Germinal center (tissue), 1 donor: ENCODE measurements at regions not wholly inside any gene's neighbourhood (a gene's known extent, or its start where the extent isn't known, plus 50 kb on each side); places are given as distances from the start of the nearest gene placed in this dataset.

ENCODE experiments used
- DNase-seq: peaks from one replicate; pipeline ENCODE4 v3.0.0; 2012; ENCODE audit warnings: mixed read lengths, low spot score

DNA sequence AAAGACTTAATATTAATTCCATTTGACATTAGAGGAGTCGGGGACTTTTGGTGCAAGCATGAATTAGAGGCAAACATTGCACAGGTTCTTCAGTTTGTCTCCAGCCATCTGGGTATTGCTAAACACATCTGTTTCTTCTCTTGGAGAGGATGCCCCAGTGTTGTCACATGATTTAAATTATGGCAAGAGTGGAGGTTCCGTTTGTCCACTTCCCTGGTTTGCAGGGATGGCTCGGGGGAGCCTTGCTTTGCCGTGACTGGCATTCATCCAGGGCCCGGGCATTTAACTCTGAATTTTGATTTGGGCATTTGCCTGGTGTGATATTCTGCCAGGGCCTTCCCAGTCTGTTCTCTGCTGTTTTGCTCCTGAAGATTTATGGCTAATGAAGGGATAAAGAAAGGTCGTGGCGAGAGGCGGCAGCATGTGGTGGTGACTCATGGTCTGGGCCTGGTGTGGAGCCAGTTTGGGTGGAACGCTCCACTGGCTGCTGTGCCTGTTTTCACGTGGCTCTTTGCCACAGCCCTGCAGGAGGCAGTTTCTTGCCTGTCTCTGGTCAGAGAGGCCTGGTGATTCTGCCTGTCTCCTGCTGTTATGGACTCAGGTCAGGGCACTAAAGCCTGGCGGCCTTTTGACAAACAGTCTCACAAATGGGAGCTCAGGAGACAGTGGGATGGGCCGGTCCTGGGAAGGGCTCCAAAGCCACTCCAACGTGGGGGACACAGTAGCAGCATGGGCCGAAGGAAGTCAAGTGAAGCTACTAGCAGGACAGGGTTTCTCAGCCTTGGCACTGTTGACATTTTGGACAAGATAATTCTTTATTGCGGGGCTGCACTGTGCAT lies 99.4 kb upstream of the PGRMC2 start:
- DNase-seq: no peak

DNA sequence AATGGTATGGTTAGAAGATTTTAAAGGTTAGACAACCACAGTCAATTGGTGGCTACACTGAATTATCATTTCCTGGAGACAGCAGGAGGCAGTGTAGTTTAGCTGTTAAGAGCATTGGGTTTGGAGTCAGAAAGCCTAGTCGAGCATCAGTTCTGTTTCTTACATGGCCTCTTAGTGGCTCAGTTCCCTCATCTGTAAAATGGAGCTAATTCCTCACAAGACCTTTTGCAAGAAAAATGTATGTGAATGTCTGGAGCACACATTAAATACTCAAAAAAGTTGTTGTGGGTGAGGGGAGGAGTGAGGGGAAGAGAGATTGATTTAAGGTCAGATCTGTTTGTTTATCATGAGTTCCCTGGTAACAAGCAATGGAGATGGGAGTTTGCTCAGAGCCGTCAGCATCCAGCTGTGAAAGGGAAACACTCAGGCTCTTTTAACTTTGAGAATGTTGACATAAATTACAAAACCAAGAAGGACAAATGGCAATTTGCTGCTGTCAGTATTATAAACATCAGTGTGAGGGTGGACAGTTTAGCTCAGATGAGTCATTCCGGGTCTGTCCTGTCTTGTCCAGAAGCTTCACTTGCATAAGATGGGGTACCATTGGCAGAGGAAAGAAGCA lies 98.2 kb upstream of the PGRMC2 start:
- no peak for DNase-seq

- no peak for DNase-seq
Observed at GRCh38 chr4:128384765-128385598, 97.4 kb upstream of the PGRMC2 start.

GRCh38 chr4:128384091-128384520 lies 96.5 kb upstream of the PGRMC2 start:
- DNase-seq: no peak

DNA sequence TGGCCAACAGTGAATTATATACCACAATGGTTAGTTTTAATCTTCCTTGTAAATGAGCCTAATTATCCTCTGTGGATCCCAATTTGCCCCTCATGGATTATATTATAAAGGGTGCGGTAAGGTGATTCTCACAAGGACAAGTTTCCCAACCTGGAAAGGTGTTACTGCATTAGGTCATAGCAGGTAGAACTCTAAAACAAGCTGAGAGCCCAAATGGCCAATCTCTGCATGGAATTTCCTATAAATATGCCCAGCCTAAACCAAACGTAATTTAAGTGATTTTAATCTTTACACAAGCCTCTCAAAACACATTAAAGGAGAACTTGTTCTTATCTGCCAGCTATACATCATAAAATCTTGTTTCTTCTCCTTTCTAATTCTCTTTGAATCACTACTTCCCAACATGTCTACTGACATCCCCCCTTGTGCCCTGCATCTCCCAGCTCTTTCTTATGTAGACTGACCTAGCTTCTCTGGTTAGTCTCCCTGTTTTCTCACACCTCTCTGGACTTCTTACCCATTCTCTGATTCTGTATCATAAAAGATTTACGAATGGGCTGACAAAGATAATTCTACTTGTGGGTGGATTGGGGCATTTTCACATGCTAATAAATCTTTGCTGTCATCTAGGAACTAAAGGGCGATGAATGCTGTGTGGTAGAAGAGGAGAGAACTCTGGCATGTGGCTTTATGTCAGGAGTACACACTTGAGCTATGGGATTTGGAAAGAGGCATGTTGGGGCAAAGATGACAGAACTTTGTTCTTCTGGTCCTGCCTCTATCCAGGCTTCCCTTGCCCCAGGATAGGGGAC lies 94.3 kb upstream of the PGRMC2 start:
- DNase-seq: no peak

GRCh38 chr4:128380306-128380705 lies 92.7 kb upstream of the PGRMC2 start:
- DNase-seq: no peak

DNA sequence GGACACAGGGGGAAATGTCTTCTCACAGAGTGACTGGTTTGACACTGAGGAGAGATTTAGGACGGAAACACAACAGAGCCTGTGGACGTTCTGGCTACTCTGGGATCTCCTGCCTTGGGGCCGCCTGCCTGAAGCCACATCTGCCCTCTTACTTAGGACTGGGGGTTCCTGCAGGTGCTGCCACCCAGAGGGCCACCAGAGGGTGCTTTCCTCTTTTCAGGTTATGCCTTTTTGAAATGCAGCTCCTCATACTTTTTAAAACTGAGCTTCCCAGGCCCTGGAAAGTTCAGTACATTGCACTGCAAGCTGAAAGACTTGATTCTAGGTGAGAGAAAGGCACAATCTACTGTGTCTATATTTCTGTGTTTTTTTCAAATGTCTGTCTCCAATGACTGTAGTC lies 92.2 kb upstream of the PGRMC2 start:
- peak; percentile 16 for DNase-seq

GRCh38 chr4:128378668-128379067 lies 91.1 kb upstream of the PGRMC2 start:
- DNase-seq: no peak

- no peak for DNase-seq
Observed at GRCh38 chr4:128376958-128377357, 89.3 kb upstream of the PGRMC2 start.

DNA sequence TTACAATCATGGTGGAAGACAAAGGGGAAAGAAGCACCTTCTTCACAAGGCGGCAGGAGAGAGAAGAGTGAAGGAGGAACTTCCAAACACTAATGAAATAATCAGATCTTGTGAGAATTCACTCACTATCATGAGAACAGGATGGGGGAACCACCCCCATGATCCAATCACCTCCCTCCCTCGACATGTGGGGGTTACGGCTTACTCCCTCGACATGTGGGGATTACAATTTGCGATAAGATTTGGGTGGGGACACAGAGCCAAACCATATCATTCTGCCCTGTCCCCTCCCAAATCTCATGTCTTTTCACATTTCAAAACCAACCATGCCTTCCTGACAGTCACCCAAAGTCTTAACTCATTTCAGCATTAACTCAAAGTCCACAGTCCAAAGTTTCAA lies 88.7 kb upstream of the PGRMC2 start:
- no peak for DNase-seq

DNA sequence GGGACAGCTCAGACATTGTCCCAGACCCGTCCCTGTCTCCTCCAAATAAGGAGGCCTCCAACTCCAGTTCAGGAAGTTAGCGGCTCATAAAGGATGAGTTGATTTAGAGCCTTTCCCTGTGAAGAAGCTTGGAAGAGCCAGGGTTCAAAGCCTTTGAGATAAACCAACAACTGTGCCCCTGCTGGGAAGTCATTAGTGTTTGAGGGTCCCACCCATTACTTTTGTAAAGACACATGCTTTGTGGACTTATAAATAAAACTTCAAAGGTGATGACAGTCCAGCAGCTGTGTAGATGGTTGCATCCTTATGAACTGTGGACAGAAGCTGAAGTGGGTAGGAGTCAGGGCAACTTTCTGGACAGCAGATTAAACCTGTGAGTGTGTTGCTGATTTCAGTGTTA lies 86.0 kb upstream of the PGRMC2 start:
- no peak for DNase-seq

DNA sequence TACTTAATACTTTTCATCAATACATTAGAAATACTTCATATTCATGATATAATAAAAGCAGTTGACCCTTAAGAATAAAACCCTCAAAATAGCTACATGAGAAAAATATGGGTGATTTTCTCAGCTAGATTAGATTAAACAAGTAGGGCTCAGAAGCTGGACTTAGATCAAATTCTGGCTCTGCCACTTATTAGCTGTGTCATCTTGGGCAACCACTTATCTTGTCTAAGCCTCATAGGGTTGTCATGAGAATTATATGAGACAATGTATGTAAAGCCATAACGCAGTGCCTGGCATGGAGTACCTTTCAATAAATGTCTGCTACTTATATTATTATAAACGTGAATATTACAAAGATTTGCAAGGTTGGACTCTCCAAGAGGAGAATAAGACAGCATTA lies 84.3 kb upstream of the PGRMC2 start:
- DNase-seq: no peak

GRCh38 chr4:128371001-128371777 lies 83.6 kb upstream of the PGRMC2 start:
- no peak for DNase-seq

GRCh38 chr4:128366212-128366611 lies 78.6 kb upstream of the PGRMC2 start:
- no peak for DNase-seq

DNA sequence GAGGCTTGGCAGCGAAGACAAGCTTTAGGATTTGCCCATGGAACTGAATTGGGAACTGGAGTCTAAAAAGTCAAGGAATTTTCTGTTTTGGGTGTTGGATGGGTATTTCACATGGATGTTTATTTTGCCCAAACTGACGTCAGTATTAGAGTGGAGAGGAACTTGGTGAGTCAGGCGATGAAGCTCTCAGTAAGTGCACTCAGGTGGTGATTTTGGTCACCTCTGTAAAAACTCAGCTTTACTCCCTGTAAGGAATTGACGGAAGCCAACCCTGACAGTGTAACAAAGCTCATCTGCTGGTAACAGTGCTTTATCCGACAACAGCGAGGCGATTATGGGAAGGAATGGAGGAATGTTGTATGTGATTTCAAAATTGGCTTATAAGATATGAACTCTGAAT lies 77.0 kb upstream of the PGRMC2 start:
- no peak for DNase-seq

DNA sequence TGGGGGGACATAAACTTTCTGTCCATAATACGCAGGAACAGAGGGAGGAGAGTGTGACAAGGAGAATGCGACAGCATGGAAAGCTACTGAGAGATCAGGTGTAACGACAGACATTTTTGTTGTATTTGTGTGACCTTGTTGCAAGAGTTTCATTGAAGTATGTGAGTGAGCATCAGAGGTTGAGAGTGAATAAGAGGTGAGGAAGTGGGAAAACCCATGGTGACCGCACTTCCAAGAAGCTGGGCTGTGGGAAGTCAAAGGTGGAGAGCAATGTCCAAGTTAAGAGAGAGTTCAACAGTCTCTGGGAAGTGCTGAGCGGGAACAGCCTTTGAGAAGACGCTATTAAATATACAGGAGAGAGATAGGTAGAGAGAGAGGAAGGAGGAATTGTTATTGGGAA lies 76.4 kb upstream of the PGRMC2 start:
- DNase-seq: no peak

DNA sequence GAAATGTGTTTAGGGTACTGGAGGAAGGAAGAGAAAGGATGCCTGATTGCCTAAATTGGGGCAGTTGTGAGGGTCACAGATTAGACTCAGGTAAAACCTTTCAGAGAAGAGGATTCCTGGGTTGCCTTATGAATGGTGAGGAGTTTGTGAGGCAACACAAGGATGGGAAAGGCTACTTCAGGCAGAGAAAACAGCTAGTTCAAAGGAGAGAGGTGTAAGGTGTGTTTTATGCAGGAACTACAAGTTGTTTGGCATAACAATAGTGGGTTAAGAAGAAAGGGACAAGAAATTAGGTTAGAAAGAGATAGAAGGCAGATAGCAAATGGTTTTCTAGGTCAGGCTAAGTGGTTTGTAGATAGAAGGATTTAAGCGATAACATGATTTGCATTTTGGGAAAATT lies 75.1 kb upstream of the PGRMC2 start:
- DNase-seq: no peak

DNA sequence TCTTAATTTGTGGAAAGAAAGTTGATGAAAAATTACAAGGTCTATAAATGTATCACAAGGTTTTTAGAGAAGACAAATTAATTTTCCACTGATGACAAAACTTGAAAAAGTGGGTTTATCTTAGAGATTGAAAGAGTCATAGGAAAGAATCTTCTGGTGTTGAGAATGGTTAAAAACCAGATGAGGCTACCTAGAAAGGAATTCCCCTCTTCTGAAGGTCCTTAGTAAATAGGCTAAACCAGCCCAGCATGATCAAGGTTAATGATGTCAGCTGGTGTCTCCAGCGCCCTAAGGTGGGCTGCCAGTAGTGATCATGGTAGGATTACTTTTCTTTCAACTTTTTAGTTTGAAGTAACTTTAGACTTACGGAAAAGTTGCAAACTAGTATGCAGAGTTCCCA lies 71.8 kb upstream of the PGRMC2 start:
- DNase-seq: no peak

DNA sequence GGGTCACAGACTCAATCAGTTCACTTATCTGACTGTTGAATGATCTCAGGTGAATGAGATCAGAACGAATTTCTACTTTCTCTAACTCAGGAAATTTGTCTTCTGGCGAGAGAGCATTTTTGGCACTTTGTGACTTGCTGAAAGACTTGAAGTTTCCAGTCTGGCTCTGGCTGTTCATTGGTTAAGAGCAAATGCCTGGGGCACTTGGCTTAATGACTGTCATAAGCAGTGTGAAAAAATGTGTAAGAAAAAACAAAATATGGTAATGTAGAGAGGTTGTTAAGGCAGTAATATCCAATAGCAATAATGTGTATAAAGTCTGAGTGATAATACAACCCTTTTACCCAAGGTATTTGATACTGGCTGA lies 71.3 kb upstream of the PGRMC2 start:
- no peak for DNase-seq

DNA sequence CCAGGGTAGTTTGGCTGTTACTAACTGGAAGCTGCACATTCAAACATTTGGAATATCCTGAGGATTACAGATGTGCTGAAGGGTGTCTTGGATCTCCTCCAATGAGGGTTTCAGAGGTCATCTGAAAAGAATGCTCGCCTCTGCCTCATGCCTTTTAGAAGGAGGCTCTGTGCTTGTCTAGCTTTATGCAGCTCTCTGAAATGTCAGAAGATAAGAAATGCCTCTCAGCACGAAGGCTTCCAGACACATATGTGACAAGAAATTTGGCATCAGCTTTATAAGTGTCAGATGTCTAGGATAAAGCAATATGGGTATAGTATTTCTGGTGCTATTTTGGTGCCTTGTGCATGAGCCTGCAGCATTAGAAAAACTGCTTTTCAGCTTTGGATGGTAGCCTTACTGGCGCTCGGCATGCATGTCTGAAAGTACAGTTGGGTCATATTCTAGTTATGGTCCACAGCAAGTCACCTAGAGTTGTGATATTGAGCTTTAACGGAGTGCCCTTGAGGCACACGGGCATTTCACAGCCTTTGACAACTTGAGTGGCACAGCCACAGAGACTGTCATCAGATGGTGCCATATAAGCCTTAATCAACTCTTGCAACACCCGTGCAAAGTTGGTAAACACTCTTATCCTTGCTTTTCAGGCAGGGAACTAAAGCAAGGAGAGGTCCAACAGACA lies 70.8 kb upstream of the PGRMC2 start:
- no peak for DNase-seq

DNA sequence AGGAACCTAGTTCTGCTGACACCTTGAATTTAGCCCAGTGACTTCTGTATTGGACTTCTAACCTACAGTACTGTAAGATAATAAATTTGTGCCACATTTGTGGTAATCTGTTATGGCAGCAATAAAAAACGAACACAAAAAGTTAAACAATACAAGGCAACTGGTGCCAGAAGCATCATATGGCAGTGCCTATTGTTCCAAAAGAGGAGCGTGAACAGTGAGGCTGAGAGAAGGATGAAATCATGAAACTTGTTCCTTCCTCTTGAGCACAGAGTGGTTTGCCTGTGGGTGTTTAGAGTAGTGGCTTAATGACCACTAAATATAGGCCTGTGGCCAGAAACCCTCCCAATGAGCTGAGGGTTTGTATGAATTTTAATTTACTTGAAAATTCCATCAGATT lies 69.7 kb upstream of the PGRMC2 start:
- no peak for DNase-seq
